ENCODE measurements at regions not wholly inside any gene's neighbourhood (a gene's known extent, or its start where the extent isn't known, plus 50 kb on each side); places are given as distances from the start of the nearest gene placed in this dataset.

DNA sequence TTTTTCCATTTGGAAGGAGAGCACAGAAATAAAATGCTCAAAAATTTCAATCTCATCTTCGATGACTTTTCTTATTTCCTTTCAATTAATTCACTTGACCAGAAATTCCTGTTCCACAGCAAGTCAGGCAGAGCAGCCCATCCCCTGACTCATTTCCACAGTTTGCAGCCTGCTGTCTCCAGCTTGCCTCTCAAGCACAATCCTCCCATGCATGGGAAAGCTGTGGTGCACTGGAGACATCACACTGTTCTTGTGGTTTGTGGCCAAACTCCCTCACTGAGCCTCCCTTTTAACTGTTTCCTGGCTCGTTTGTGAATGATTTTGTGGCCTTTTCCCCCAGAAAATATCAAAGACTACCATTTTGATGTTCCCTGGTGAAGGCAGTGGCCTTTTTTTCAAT is 114.0 kb upstream of the ENPEP start (continued):
- TF ChIP-seq ZNF462 (CRISPR knock-in tag; IDR thresholded peaks at IDR 0.05) = no peak
- TF ChIP-seq, protein P1, sequence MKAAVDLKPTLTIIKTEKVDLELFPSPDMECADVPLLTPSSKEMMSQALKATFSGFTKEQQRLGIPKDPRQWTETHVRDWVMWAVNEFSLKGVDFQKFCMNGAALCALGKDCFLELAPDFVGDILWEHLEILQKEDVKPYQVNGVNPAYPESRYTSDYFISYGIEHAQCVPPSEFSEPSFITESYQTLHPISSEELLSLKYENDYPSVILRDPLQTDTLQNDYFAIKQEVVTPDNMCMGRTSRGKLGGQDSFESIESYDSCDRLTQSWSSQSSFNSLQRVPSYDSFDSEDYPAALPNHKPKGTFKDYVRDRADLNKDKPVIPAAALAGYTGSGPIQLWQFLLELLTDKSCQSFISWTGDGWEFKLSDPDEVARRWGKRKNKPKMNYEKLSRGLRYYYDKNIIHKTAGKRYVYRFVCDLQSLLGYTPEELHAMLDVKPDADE (IDR thresholded peaks at IDR 0.05) = no peak
- no peak for TF ChIP-seq JUNB (IDR thresholded peaks at IDR 0.05; ENCODE audit: unreplicated experiment)
- no peak for TF ChIP-seq ZNF331 (CRISPR knock-in tag; IDR thresholded peaks at IDR 0.05; ENCODE audit: low read depth)
- TF ChIP-seq EZH2 (IDR thresholded peaks at IDR 0.05; ENCODE audit: low read depth, unreplicated experiment) = no peak

DNA sequence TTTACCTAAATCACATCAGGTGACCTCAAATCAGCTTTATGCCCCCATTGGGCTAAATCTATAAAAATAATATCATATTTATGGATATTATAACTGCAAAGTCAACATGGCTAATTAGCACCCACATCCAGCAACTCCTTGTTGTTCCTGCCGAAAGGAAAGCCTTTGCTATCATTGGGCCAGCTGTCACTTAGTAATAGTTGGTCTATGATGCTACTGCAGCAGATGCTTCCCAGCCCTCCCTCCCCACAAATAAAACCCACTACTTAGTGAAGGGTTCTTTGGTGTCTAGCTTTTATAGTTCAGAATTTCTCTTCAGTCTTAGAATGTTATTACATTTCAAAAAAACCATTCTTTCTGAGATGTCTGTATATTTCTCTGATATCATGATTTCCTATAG is 116.9 kb upstream of the ENPEP start:
- H3K4me1 ChIP-seq (ENCODE audit: insufficient read depth) = no peaks in the 10 kb centered on the region
- Mint-ChIP-seq H3K9me3 (no peaks in the 10 kb centered on the region), H3K27me3 (ENCODE audit: insufficient read depth, low read depth, poor library complexity) (no peaks in the 10 kb centered on the region), H3K36me3 (ENCODE audit: low read depth) (no peaks in the 10 kb centered on the region), H3K4me3 (no peak overlapping the region), H3K4me1 (no peaks in the 10 kb centered on the region; the same call in 2 of the 3 replicates), H3K27ac (no peak overlapping the region)
- no peaks in the 10 kb centered on the region for H3K9me2 ChIP-seq (ENCODE audit: insufficient read depth)
- no peak overlapping the region for H3K27ac ChIP-seq (ENCODE audit: low read depth)
- H3K4me3 ChIP-seq = no peak overlapping the region
- no peak overlapping the region for H3K4me2 ChIP-seq
- TF ChIP-seq NANOG (IDR thresholded peaks at IDR 0.05; ENCODE audit: borderline replicate concordance) (no peak), JUNB (IDR thresholded peaks at IDR 0.05; ENCODE audit: unreplicated experiment) (no peak)
- H3K36me3 ChIP-seq (ENCODE audit: insufficient read depth) = no peaks in the 10 kb centered on the region
- no peak overlapping the region for H2AFZ ChIP-seq
- H3K27me3 ChIP-seq (ENCODE audit: insufficient read depth) = no peaks in the 10 kb centered on the region
- H4K20me1 ChIP-seq (replicated peaks; ENCODE audit: insufficient read depth) = no peaks in the 10 kb centered on the region
- DNase-seq (ENCODE audit: low spot score) (no peak), ATAC-seq (no peak)
- H3K79me2 ChIP-seq (replicated peaks; ENCODE audit: insufficient read depth) = no peaks in the 10 kb centered on the region
- no peaks in the 10 kb centered on the region for H3F3A ChIP-seq (replicated peaks; ENCODE audit: low read depth)
